NOMO-1 (cell line): ENCODE measurements at regions not wholly inside any gene's neighbourhood (a gene's known extent, or its start where the extent isn't known, plus 50 kb on each side); places are given as distances from the start of the nearest gene placed in this dataset.

ENCODE experiments used
- DNase-seq, 2 experiments: peaks; one replicate each; lab custom pipeline; 2025; ENCODE audit not compliant: unreplicated experiment in 2 of 2; lab: John Stamatoyannopoulos, UW

GRCh38 chr3:160129459-160130061 lies 95.7 kb upstream of the C3orf80 start:
- peak; percentile 91 to 100 for DNase-seq

GRCh38 chr3:160130071-160130470 lies 95.2 kb upstream of the C3orf80 start:
- no peak for DNase-seq

- no peak for DNase-seq
Observed at GRCh38 chr3:160130950-160131349, 94.3 kb upstream of the C3orf80 start.

GRCh38 chr3:160132226-160132625 lies 93.0 kb upstream of the C3orf80 start:
- no peak for DNase-seq

- no peak for DNase-seq
Observed at GRCh38 chr3:160133757-160134156, 91.5 kb upstream of the C3orf80 start.

GRCh38 chr3:160134454-160134853 lies 90.8 kb upstream of the C3orf80 start:
- peak; percentile 36 to 37 for DNase-seq

- peak; percentile 65 to 94 for DNase-seq
Observed at GRCh38 chr3:160134964-160135363, 90.3 kb upstream of the C3orf80 start.

GRCh38 chr3:160135851-160136250 lies 89.4 kb upstream of the C3orf80 start:
- DNase-seq, result no peak

- no peak for DNase-seq
Observed at GRCh38 chr3:160136421-160136820, 88.8 kb upstream of the C3orf80 start.

GRCh38 chr3:160139291-160139690 lies 85.9 kb upstream of the C3orf80 start:
- no peak for DNase-seq

- DNase-seq, result no peak
Observed at GRCh38 chr3:160140756-160141155, 84.5 kb upstream of the C3orf80 start.

GRCh38 chr3:160141485-160142185 lies 83.6 kb upstream of the C3orf80 start:
- no peak for DNase-seq

- DNase-seq, result no peak
Observed at GRCh38 chr3:160143482-160143881, 81.7 kb upstream of the C3orf80 start.

- DNase-seq, result no peak
Observed at GRCh38 chr3:160150066-160150465, 75.2 kb upstream of the C3orf80 start.

GRCh38 chr3:160150525-160150924 lies 74.7 kb upstream of the C3orf80 start:
- DNase-seq, result no peak

- DNase-seq, result no peak
Observed at GRCh38 chr3:160152638-160153037, 72.6 kb upstream of the C3orf80 start.

- DNase-seq, result peak in 1 of 2 experiments; percentile 32
Observed at GRCh38 chr3:160154033-160154432, 71.2 kb upstream of the C3orf80 start.

GRCh38 chr3:160154596-160154995 lies 70.6 kb upstream of the C3orf80 start:
- no peak for DNase-seq

- no peak for DNase-seq
Observed at GRCh38 chr3:160157321-160157720, 67.9 kb upstream of the C3orf80 start.

GRCh38 chr3:160159341-160159740 lies 65.9 kb upstream of the C3orf80 start:
- DNase-seq, result no peak

- no peak for DNase-seq
Observed at GRCh38 chr3:160159806-160160205, 65.4 kb upstream of the C3orf80 start.

- no peak for DNase-seq
Observed at GRCh38 chr3:160161921-160162320, 63.3 kb upstream of the C3orf80 start.

- DNase-seq, result no peak
Observed at GRCh38 chr3:160162440-160162839, 62.8 kb upstream of the C3orf80 start.
